Esophagus squamous epithelium (tissue), 5 donors: ENCODE measurements at regions not wholly inside any gene's neighbourhood (a gene's known extent, or its start where the extent isn't known, plus 50 kb on each side); places are given as distances from the start of the nearest gene placed in this dataset.

Experiments used
- DNase-seq: peaks from one replicate; lab custom pipeline; 2025; lab: John Stamatoyannopoulos, UW
- H3K27ac ChIP-seq, 4 donors: fragments of 200-600 bp; sonication (generic); one replicate each; pipeline ENCODE4 v1.5.1; 2016 to 2019; ENCODE audit warnings: mild to moderate bottlenecking in 1 of 4
- H3K27me3 ChIP-seq, 4 donors: fragments of 200-600 bp; sonication (generic); 1 replicate in 3 of 4; 2 replicates in 1 of 4; pipeline versions ENCODE4 v1.5.1 to v1.6.0; 2017 to 2021; ENCODE audit warnings: antibody characterized with exemption in 1 of 4
- H3K36me3 ChIP-seq, 3 donors: fragments of 200-600 bp; sonication (generic); one replicate each; pipeline ENCODE4 v1.5.1; 2016 to 2019
- H3K4me1 ChIP-seq, 3 donors: fragments of 200-600 bp; sonication (generic); one replicate each; pipeline ENCODE4 v1.5.1; 2017 to 2019
- H3K4me3 ChIP-seq, 4 donors: fragments of 200-600 bp; sonication (generic); 1 replicate in 3 of 4; 2 replicates in 1 of 4; pipeline ENCODE4 v1.5.1; 2016 to 2019; ENCODE audit warnings: mild to moderate bottlenecking in 2 of 4, moderate library complexity in 1 of 4
- H3K9me3 ChIP-seq, 3 donors: fragments of 200-600 bp; sonication (generic); one replicate each; pipeline ENCODE4 v1.5.1; 2016 to 2019
- POLR2A ChIP-seq, 4 donors: fragments of 450-650 bp; IDR thresholded peaks; one replicate each; pipeline ENCODE4 v1.6.1; 2017; ENCODE audit warnings: antibody characterized with exemption in 4 of 4, mild to moderate bottlenecking in 4 of 4, moderate library complexity in 3 of 4
- WGBS, 2 donors: methylation state at CpG; one replicate each; pipeline ENCODE4 v1.1.5; 2018; 5-methylcytosine and 5-hydroxymethylcytosine counted together
- intact Hi-C: fragments of 100-400 bp; cut with DNase I; formaldehyde crosslinking; loops from one replicate; pipeline ENCODE4 v1.15.0; 2022
- TF ChIP-seq, protein P1 (sequence below), 6 experiments: fragments of 450-650 bp in 4 of 6; fragments of 200-600 bp in 2 of 6; sonication (generic) in 2 of 6; IDR thresholded peaks; one replicate each; pipeline ENCODE4 v1.5.1; 2016 to 2019; ENCODE audit warnings: antibody characterized with exemption in 6 of 6, mild to moderate bottlenecking in 4 of 6, moderate library complexity in 4 of 6
- donor health status: DM: yes; HTN: yes; CAD: no.

DNA sequence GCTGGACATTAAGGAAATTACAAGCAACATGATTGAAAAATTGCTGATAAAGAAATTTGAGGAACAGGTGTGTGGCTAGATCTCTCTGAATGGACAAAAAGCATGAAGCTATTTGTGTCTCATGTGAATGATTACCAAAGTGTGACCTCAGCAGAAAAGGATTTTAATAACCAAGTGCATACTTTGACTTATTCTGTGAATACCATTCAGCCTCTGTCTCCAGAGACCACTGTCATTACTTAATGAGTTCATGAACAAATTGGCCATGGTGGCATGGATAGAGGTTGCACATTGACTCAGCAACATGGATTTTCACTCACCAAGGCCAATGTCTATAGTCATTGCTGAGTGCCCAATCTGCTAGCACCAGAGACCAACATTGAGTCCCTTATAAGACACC is 874.6 kb upstream of the POT1 start:
- H3K27ac ChIP-seq, result no peak overlapping the region
- no peaks in the 10 kb centered on the region for H3K27me3 ChIP-seq
- H3K36me3 ChIP-seq, result no peaks in the 10 kb centered on the region
- no peaks in the 10 kb centered on the region for H3K4me1 ChIP-seq
- TF ChIP-seq, protein P1, sequence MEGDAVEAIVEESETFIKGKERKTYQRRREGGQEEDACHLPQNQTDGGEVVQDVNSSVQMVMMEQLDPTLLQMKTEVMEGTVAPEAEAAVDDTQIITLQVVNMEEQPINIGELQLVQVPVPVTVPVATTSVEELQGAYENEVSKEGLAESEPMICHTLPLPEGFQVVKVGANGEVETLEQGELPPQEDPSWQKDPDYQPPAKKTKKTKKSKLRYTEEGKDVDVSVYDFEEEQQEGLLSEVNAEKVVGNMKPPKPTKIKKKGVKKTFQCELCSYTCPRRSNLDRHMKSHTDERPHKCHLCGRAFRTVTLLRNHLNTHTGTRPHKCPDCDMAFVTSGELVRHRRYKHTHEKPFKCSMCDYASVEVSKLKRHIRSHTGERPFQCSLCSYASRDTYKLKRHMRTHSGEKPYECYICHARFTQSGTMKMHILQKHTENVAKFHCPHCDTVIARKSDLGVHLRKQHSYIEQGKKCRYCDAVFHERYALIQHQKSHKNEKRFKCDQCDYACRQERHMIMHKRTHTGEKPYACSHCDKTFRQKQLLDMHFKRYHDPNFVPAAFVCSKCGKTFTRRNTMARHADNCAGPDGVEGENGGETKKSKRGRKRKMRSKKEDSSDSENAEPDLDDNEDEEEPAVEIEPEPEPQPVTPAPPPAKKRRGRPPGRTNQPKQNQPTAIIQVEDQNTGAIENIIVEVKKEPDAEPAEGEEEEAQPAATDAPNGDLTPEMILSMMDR (IDR thresholded peaks at IDR 0.05), result no peak
- TF ChIP-seq POLR2A (IDR thresholded peaks at IDR 0.05), result no peak
- no peak overlapping the region for H3K4me3 ChIP-seq
- intact Hi-C loops, result no loop called here
- DNase-seq, result no peak
- H3K9me3 ChIP-seq, result no peaks in the 10 kb centered on the region

DNA sequence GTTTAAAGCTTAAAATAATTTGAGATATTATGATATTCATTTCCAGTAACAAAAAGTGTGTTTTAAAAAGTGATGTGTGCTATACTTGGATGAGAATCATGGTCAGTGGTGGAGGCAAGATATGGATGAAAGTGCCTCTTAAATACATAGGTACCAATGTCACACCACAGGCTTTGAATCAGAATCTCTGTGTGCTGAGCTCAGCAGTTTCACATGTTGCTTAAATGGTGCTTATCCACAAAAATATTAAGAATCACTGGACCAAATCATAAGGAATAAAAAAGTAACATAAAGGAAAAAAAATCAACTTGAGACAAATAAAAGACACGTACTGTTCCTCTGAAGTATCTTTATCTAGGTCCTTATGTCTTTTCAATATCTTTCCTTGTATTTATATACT is 850.5 kb upstream of the POT1 start:
- 38 to 59% methylated on average over 1 of the region's 1 CpG for whole genome bisulfite sequencing, 2 donors
- Histone ChIP-seq H3K36me3 (no peaks in the 10 kb centered on the region), H3K27me3 (no peaks in the 10 kb centered on the region), H3K4me1 (no peaks in the 10 kb centered on the region), H3K27ac (no peak overlapping the region), H3K9me3 (no peaks in the 10 kb centered on the region), H3K4me3 (no peak overlapping the region)
- DNase-seq, result no peak
- intact Hi-C loops, result no loop called here
- TF ChIP-seq, protein P1 (IDR thresholded peaks at IDR 0.05), result no peak
- TF ChIP-seq POLR2A (IDR thresholded peaks at IDR 0.05), result no peak

DNA sequence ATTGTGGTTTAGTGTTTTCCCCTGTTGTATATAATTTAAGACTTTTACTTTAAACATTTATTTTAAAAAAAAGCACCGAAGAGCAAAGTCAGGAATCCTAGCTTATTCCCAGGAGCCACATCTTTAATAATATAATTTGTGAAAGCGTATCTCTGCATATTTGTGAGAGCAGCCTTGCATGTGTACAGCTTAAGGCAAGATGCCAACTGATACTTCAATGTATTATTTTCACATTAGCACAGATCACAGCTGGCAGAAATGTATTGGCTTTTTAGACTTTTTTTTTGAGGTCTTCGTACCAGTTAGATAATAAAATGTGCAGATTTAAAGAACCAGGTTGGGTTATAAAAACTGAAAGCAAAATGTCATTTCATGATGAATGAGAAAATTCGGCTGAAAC is 845.7 kb upstream of the POT1 start:
- no peak for DNase-seq
- WGBS, 2 donors, result 31 to 32% methylated on average over 4 of the region's 4 CpGs
- Histone ChIP-seq H3K27ac (no peak overlapping the region), H3K36me3 (no peaks in the 10 kb centered on the region), H3K4me1 (no peaks in the 10 kb centered on the region), H3K4me3 (no peak overlapping the region), H3K27me3 (no peaks in the 10 kb centered on the region), H3K9me3 (no peaks in the 10 kb centered on the region)
- TF ChIP-seq, protein P1 (IDR thresholded peaks at IDR 0.05), result no peak
- no peak for TF ChIP-seq POLR2A (IDR thresholded peaks at IDR 0.05)
- intact Hi-C loops, result no loop called here

DNA sequence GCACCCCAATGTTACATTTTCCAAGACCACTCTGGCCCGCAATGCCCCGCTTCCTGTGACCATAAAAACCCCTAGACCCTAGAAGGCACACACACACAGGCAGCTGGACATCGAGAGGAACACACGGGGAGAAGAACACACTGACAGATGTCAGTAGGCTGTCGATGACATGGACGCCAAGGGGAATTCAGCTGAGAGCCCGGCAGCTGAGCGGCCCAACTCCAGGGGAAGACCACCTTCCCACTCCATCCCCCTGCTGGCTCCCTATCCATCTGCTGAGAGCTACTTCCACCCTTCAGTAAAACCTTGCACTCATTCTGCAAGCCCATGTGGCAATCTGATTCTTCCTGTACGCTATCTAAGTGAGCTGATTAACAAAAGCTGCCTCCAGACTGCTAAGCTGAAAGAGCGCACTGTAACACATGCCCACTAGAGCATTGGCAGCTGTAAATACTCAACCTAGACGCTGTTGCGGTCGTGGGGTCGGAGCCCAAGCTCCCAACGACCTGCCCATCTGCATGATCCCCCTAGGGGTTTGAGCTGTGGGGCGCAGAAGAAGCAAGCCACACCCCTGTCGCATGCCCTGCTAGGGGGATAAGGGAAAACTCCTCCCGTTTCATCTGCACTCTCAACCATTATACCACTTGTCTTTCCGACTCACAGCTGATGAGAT is 843.6 kb upstream of the POT1 start:
- Histone ChIP-seq H3K27me3 (no peaks in the 10 kb centered on the region), H3K4me1 (no peaks in the 10 kb centered on the region), H3K27ac (no peak overlapping the region), H3K36me3 (no peaks in the 10 kb centered on the region), H3K9me3 (no peaks in the 10 kb centered on the region), H3K4me3 (no peak overlapping the region)
- intact Hi-C loops, result no loop called here
- no peak for DNase-seq
- no peak for TF ChIP-seq POLR2A (IDR thresholded peaks at IDR 0.05)
- TF ChIP-seq, protein P1 (IDR thresholded peaks at IDR 0.05), result no peak
- WGBS, 2 donors, result 61 to 70% methylated on average over 16 of the region's 19 CpGs

DNA sequence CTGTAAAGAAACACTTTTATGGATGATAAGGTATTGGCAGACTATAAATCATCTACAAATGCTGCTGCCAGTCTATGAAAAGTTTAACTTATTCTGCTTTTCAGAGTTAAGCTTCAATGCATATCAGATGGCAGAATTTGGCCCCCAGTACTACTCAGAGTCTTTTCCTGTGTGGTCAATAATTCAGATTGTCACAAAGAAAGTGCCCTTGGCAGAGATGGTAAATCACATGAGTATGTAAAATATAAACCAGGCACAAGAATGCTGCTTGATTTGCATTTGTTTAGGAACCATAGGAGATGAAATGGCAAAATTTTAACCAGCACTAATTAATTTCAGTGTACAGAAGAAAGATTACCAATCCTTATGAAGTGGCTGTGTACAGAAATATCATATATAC is 818.3 kb upstream of the POT1 start:
- Histone ChIP-seq H3K9me3 (no peaks in the 10 kb centered on the region), H3K4me3 (no peak overlapping the region), H3K27me3 (no peaks in the 10 kb centered on the region), H3K36me3 (no peaks in the 10 kb centered on the region), H3K4me1 (no peaks in the 10 kb centered on the region), H3K27ac (no peak overlapping the region)
- DNase-seq, result no peak
- intact Hi-C loops, result no loop called here
- TF ChIP-seq POLR2A (IDR thresholded peaks at IDR 0.05), result no peak
- TF ChIP-seq, protein P1 (IDR thresholded peaks at IDR 0.05), result no peak
